ENCODE measurements at regions not wholly inside any gene's neighbourhood (a gene's known extent, or its start where the extent isn't known, plus 50 kb on each side); places are given as distances from the start of the nearest gene placed in this dataset.
"Not testable (repeated sequence)": the region's sequence is repeated elsewhere in the genome, so short reads cannot be mapped to it uniquely, and the experiment has no call there.

GRCh38 chr16:46394963-46395362 lies 226.2 kb downstream of the SHCBP1 start:
- TF ChIP-seq CTCF (IDR thresholded peaks at IDR 0.05); ZBTB21 (CRISPR knock-in tag; IDR thresholded peaks at IDR 0.05; ENCODE audit: borderline replicate concordance); TP53 (CRISPR knock-in tag; IDR thresholded peaks at IDR 0.05); USF1 (CRISPR knock-in tag; IDR thresholded peaks at IDR 0.05); ZBTB43 (CRISPR knock-in tag; IDR thresholded peaks at IDR 0.05); TEAD4 (CRISPR knock-in tag; IDR thresholded peaks at IDR 0.05); HMGXB4 (CRISPR knock-in tag; IDR thresholded peaks at IDR 0.05); PREB (CRISPR knock-in tag; IDR thresholded peaks at IDR 0.05; ENCODE audit: borderline replicate concordance); ZSCAN18 (CRISPR knock-in tag; IDR thresholded peaks at IDR 0.05); SMAD3 (CRISPR knock-in tag; IDR thresholded peaks at IDR 0.05; ENCODE audit: borderline replicate concordance); E2F5 (CRISPR knock-in tag; IDR thresholded peaks at IDR 0.05): not testable (repeated sequence)
